Gastroesophageal sphincter (tissue), 4 donors: ENCODE measurements at regions not wholly inside any gene's neighbourhood (a gene's known extent, or its start where the extent isn't known, plus 50 kb on each side); places are given as distances from the start of the nearest gene placed in this dataset.

Experiments used
- ATAC-seq: fragments of 150-250 bp; one replicate; pipeline ENCODE4 v1.9.1; 2016; ENCODE audit warnings: mild to moderate bottlenecking, moderate library complexity
- H3K27ac ChIP-seq, 4 donors: fragments of 200-600 bp; sonication (generic) in 3 of 4; 1 replicate in 3 of 4; 2 replicates in 1 of 4; pipeline ENCODE4 v1.5.1; 2016 to 2019
- H3K27me3 ChIP-seq: fragments of 200-600 bp; sonication (generic); one replicate; pipeline ENCODE4 v1.5.1; 2019
- H3K36me3 ChIP-seq, 2 donors: fragments of 200-600 bp; sonication (generic); one replicate each; pipeline ENCODE4 v1.5.1; 2019; ENCODE audit warnings: control low read depth in 1 of 2
- H3K4me1 ChIP-seq, 3 donors: fragments of 200-600 bp; sonication (generic); 1 replicate in 2 of 3; 2 replicates in 1 of 3; pipeline ENCODE4 v1.5.1; 2016 to 2019; ENCODE audit warnings: control low read depth in 2 of 3
- H3K4me3 ChIP-seq, 2 donors: fragments of 200-600 bp; sonication (generic); one replicate each; pipeline ENCODE4 v1.5.1; 2019; ENCODE audit warnings: mild to moderate bottlenecking in 1 of 2, moderate library complexity in 1 of 2
- H3K9me3 ChIP-seq, 3 donors: fragments of 200-600 bp; sonication (generic); one replicate each; pipeline ENCODE4 v1.5.1; 2017 to 2019; ENCODE audit warnings: control low read depth in 2 of 3
- EP300 ChIP-seq: sonication (generic); formaldehyde crosslinking; IDR thresholded peaks from one replicate; pipeline ENCODE4 v1.6.1; 2017; ENCODE audit warnings: antibody characterized with exemption, mild to moderate bottlenecking
- POLR2A ChIP-seq, 2 donors: fragments of 450-650 bp; IDR thresholded peaks; one replicate each; pipeline ENCODE4 v1.6.1; 2017; ENCODE audit warnings: antibody characterized with exemption in 2 of 2, mild to moderate bottlenecking in 2 of 2, moderate library complexity in 1 of 2
- POLR2AphosphoS5 ChIP-seq: sonication (generic); formaldehyde crosslinking; IDR thresholded peaks from one replicate; pipeline ENCODE4 v1.6.1; 2017; ENCODE audit warnings: antibody characterized with exemption
- WGBS, 2 donors: methylation state at CpG; one replicate each; pipeline ENCODE4 v1.1.5; 2018; ENCODE audit warnings: low coverage in 1 of 2; 5-methylcytosine and 5-hydroxymethylcytosine counted together
- TF ChIP-seq, protein P1 (sequence below), 4 experiments: fragments of 200-600 bp in 2 of 4; fragments of 450-650 bp in 2 of 4; sonication (generic) in 1 of 4; IDR thresholded peaks; one replicate each; pipeline ENCODE4 v1.5.1; 2017 to 2019; ENCODE audit warnings: antibody characterized with exemption in 4 of 4, mild to moderate bottlenecking in 2 of 4, moderate library complexity in 2 of 4

GRCh38 chr2:7456762-7457161, 539.5 kb downstream of the RNF144A start:
- 48 to 58% methylated on average over 3 to 13 of the region's 13 CpGs for WGBS, 2 donors
- H3K27me3 ChIP-seq = peaks cover 5% of the 10 kb centered on the region
- no peaks in the 10 kb centered on the region for H3K4me1 ChIP-seq
- no peak for ATAC-seq
- H3K36me3 ChIP-seq = no peaks in the 10 kb centered on the region
- H3K27ac ChIP-seq = no peak overlapping the region
- TF ChIP-seq, protein P1, sequence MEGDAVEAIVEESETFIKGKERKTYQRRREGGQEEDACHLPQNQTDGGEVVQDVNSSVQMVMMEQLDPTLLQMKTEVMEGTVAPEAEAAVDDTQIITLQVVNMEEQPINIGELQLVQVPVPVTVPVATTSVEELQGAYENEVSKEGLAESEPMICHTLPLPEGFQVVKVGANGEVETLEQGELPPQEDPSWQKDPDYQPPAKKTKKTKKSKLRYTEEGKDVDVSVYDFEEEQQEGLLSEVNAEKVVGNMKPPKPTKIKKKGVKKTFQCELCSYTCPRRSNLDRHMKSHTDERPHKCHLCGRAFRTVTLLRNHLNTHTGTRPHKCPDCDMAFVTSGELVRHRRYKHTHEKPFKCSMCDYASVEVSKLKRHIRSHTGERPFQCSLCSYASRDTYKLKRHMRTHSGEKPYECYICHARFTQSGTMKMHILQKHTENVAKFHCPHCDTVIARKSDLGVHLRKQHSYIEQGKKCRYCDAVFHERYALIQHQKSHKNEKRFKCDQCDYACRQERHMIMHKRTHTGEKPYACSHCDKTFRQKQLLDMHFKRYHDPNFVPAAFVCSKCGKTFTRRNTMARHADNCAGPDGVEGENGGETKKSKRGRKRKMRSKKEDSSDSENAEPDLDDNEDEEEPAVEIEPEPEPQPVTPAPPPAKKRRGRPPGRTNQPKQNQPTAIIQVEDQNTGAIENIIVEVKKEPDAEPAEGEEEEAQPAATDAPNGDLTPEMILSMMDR (IDR thresholded peaks at IDR 0.05) = no peak
- TF ChIP-seq POLR2A (IDR thresholded peaks at IDR 0.05) (no peak), POLR2AphosphoS5 (no peak), EP300 (no peak)
- no peaks in the 10 kb centered on the region for H3K9me3 ChIP-seq
- no peak overlapping the region for H3K4me3 ChIP-seq

GRCh38 chr2:7458066-7458465, 540.9 kb downstream of the RNF144A start:
- Histone ChIP-seq H3K36me3 (no peaks in the 10 kb centered on the region), H3K9me3 (no peaks in the 10 kb centered on the region), H3K27me3 (peaks cover 5% of the 10 kb centered on the region), H3K4me1 (no peaks in the 10 kb centered on the region), H3K27ac (no peak overlapping the region), H3K4me3 (no peak overlapping the region)
- no peak for TF ChIP-seq EP300
- no peak for TF ChIP-seq POLR2AphosphoS5
- TF ChIP-seq, protein P1 (IDR thresholded peaks at IDR 0.05) = no peak
- TF ChIP-seq POLR2A (IDR thresholded peaks at IDR 0.05) = no peak
- ATAC-seq = no peak
- WGBS, 2 donors = 85 to 96% methylated on average over 2 of the region's 2 CpGs

DNA sequence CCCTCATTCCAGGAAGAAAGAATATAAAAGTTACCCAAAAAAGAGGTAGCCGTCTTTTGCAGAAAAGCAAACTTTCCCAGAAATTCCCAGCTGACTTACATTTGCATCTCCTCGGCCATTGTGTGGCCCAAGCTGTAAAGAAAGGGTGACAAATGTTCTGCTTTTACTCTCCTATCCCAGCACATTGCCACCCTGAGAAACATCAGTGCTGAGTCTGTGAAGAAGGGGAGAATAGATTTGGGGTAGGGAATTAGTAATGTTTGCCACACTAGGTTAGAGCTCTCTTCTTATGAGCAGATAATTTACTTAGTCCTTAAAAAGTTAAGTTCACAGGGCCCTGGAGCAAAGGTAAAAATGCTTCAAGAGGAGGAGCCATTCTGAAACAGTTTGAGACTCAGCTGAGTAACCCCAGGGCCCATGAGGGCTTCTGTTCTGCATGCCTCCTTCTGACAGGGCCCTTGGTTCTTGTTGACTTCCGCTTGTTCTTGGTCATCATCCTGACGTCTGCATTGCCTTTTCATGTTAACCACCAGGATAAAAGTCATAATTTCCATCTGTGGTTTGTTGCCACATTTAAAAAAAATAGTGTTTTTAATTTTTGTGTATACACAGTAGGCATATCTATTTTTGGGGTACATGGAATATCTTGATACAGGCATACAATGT, 550.7 kb downstream of the RNF144A start:
- TF ChIP-seq POLR2AphosphoS5 (no peak), EP300 (no peak), POLR2A (IDR thresholded peaks at IDR 0.05) (no peak)
- TF ChIP-seq, protein P1 (IDR thresholded peaks at IDR 0.05) = no peak
- Histone ChIP-seq H3K9me3 (no peaks in the 10 kb centered on the region), H3K4me1 (no peaks in the 10 kb centered on the region), H3K27ac (no peak overlapping the region), H3K36me3 (no peaks in the 10 kb centered on the region), H3K4me3 (no peak overlapping the region), H3K27me3 (peaks cover 8% of the 10 kb centered on the region)
- 83 to 89% methylated on average over 3 to 4 of the region's 4 CpGs for WGBS, 2 donors
- no peak for ATAC-seq

- WGBS, 2 donors = 75 to 100% methylated on average over 3 of the region's 3 CpGs
- no peak for TF ChIP-seq EP300
- no peak for TF ChIP-seq POLR2AphosphoS5
- TF ChIP-seq, protein P1 (IDR thresholded peaks at IDR 0.05) = no peak
- TF ChIP-seq POLR2A (IDR thresholded peaks at IDR 0.05) = no peak
- H3K27ac ChIP-seq = no peak overlapping the region
These were observed 551.2 kb downstream of the RNF144A start for GRCh38 chr2:7468448-7468828.

DNA sequence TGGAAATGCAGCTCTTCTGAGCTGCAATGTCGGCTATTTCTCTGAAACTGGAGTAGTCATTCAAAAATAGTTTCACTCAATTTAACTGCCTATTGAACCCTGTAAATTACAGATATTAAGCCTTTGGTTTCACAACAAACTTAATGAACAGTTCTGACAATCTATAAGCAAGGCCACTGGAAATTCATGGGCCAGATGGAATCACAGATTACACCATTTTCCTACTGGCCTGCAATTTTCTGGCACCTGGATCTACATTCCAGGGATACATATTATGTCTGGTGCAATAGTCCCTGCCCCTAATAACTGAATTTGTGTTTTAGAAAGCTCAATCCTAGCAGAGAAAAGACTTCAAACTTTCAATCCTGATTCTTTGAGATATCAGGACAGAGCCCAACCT, 551.7 kb downstream of the RNF144A start:
- no peak for ATAC-seq
- no peak for TF ChIP-seq POLR2A (IDR thresholded peaks at IDR 0.05)
- no peak for TF ChIP-seq EP300
- TF ChIP-seq, protein P1 (IDR thresholded peaks at IDR 0.05) = no peak
- no peak for TF ChIP-seq POLR2AphosphoS5
- peaks cover 8% of the 10 kb centered on the region for H3K27me3 ChIP-seq
- no peaks in the 10 kb centered on the region for H3K9me3 ChIP-seq
- H3K36me3 ChIP-seq = no peaks in the 10 kb centered on the region
- no peak overlapping the region for H3K4me3 ChIP-seq
- no peak overlapping the region for H3K27ac ChIP-seq
- H3K4me1 ChIP-seq = no peaks in the 10 kb centered on the region
- 75 to 93% methylated on average over 1 of the region's 1 CpG for WGBS, 2 donors

More at GRCh38 chr2:7468448-7468828, 551.2 kb downstream of the RNF144A start:
- no peaks in the 10 kb centered on the region for H3K4me1 ChIP-seq
- no peaks in the 10 kb centered on the region for H3K36me3 ChIP-seq
- ATAC-seq = no peak
- H3K9me3 ChIP-seq = no peaks in the 10 kb centered on the region
- peaks cover 8% of the 10 kb centered on the region for H3K27me3 ChIP-seq
- H3K4me3 ChIP-seq = no peak overlapping the region
